Tibial nerve (tissue), 4 donors: ENCODE measurements at regions not wholly inside any gene's neighbourhood (a gene's known extent, or its start where the extent isn't known, plus 50 kb on each side); places are given as distances from the start of the nearest gene placed in this dataset.
"Not testable (repeated sequence)": the region's sequence is repeated elsewhere in the genome, so short reads cannot be mapped to it uniquely, and the experiment has no call there.

Experiments
- EP300 ChIP-seq, 2 donors: sonication (generic); formaldehyde crosslinking; IDR thresholded peaks; one replicate each; pipeline ENCODE4 v1.6.1; 2017; ENCODE audit warnings: antibody characterized with exemption in 2 of 2, mild to moderate bottlenecking in 1 of 2
- POLR2A ChIP-seq, 2 donors: fragments of 450-650 bp; IDR thresholded peaks; one replicate each; pipeline ENCODE4 v1.6.1; 2017; ENCODE audit warnings: antibody characterized with exemption in 2 of 2, mild to moderate bottlenecking in 2 of 2, moderate library complexity in 2 of 2
- TF ChIP-seq, protein P1 (sequence below), 5 experiments: fragments of 200-600 bp in 3 of 5; fragments of 450-650 bp in 2 of 5; sonication (generic) in 3 of 5; IDR thresholded peaks; one replicate each; pipeline ENCODE4 v1.5.1; 2016 to 2019; ENCODE audit warnings: antibody characterized with exemption in 5 of 5, mild to moderate bottlenecking in 3 of 5, moderate library complexity in 2 of 5

DNA sequence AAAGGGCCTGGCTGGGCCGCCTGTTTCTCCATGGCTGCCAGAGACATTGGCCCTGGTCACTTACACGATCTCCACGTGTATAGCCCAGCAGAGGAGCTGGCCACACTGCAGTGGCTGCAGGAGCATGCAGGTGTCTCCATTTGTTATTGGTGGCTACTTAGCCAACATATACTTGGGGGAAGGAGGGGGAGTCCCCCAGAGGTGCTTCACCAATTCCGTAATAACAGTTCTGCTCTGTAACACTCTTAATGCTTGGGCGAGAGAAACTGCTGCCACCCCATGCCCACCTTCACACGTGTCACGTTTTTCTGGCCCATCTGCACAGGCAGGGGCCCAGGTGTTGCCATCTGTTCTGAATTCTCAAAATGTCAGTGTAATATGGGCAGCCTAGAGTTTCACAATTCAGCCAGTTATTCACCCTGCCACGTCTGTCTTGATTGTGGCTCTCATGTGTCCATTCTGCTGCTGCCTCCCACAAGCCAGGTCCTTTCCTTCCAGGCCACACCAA, 353.5 kb downstream of the BCL2L11 start:
- TF ChIP-seq, protein P1, sequence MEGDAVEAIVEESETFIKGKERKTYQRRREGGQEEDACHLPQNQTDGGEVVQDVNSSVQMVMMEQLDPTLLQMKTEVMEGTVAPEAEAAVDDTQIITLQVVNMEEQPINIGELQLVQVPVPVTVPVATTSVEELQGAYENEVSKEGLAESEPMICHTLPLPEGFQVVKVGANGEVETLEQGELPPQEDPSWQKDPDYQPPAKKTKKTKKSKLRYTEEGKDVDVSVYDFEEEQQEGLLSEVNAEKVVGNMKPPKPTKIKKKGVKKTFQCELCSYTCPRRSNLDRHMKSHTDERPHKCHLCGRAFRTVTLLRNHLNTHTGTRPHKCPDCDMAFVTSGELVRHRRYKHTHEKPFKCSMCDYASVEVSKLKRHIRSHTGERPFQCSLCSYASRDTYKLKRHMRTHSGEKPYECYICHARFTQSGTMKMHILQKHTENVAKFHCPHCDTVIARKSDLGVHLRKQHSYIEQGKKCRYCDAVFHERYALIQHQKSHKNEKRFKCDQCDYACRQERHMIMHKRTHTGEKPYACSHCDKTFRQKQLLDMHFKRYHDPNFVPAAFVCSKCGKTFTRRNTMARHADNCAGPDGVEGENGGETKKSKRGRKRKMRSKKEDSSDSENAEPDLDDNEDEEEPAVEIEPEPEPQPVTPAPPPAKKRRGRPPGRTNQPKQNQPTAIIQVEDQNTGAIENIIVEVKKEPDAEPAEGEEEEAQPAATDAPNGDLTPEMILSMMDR (IDR thresholded peaks at IDR 0.05): not testable (repeated sequence)
- TF ChIP-seq POLR2A, EP300 (IDR thresholded peaks at IDR 0.05): not testable (repeated sequence)
